ENCODE measurements at regions not wholly inside any gene's neighbourhood (a gene's known extent, or its start where the extent isn't known, plus 50 kb on each side); places are given as distances from the start of the nearest gene placed in this dataset.

DNA sequence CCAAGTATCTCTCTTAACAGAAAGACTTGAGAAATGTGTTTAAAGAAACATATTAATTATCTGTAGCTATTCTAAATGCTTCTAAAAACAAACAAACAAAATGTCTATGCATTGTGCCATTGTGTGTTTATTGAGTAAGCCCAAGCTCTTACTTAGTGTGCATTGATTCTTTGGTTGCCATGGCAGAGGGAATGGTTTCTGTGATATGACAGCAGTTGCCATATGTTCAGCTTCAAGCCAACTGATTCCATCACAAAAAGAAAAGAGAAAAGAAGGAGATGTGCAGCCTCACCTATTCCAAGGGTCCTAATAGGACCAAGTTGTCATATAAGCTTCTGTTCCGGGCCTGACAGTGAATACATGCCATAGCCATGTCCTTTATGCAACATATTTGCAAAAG, 457.5 kb downstream of the TOX3 start:
- no peaks in the 10 kb centered on the region for H3K9me1 ChIP-seq (ENCODE audit: insufficient read depth, low read length)
- DNase-seq (no peak), ATAC-seq (ENCODE audit: low read depth) (no peak)
- H3K4me3 ChIP-seq (ENCODE audit: insufficient read depth, low read depth, low read length): no peak overlapping the region
- H4K20me1 ChIP-seq (ENCODE audit: insufficient read depth, low read length): no peaks in the 10 kb centered on the region
- H3K79me1 ChIP-seq (ENCODE audit: low read depth in 1 of 2, low read length in 2 of 2): no peaks in the 10 kb centered on the region
- no peak overlapping the region for H4K8ac ChIP-seq (ENCODE audit: low read depth in 2 of 2, low read length in 2 of 2)
- no CpG with 5 or more reads among the region's 1 CpG for WGBS, 2 experiments (ENCODE audit: extremely low coverage in 2 of 2, insufficient read length in 1 of 2)
- ChIA-PET POLR2A (ENCODE audit: unreplicated experiment) (no interaction called here), CTCF (no interaction called here)
- H2BK20ac ChIP-seq (ENCODE audit: low read depth, low read length): no peak overlapping the region
- no peak overlapping the region for H3K9ac ChIP-seq (ENCODE audit: low read depth, low read length)
- no peak overlapping the region for H3K56ac ChIP-seq (ENCODE audit: extremely low read depth, insufficient read depth, low read length)
- H4K5ac ChIP-seq (ENCODE audit: low read depth, low read length): no peak overlapping the region
- in situ Hi-C loops (cut with MboI; ENCODE audit: low sequenced_read_pairs): loop anchor here (25.0 kb wide), 1 partner anchor 98 kb away; no protein-coding TSS in a partner anchor
- H2BK5ac ChIP-seq (ENCODE audit: low read depth, low read length, poor library complexity, severe bottlenecking): no peak overlapping the region
- no peaks in the 10 kb centered on the region for H3K27me3 ChIP-seq (ENCODE audit: control insufficient read depth, insufficient read depth, low read length)
- H3K14ac ChIP-seq (replicated peaks; ENCODE audit: low read depth, low read length): no peak overlapping the region
- H2AK5ac ChIP-seq (ENCODE audit: low read depth, low read length): no peak overlapping the region
- H3K36me3 ChIP-seq (ENCODE audit: control insufficient read depth, insufficient read depth, low read length): no peaks in the 10 kb centered on the region
- H3K27ac ChIP-seq (ENCODE audit: insufficient read depth, low read length): no peak overlapping the region
- no peak overlapping the region for H4K91ac ChIP-seq (ENCODE audit: insufficient read depth, low read depth, low read length)
- H2AFZ ChIP-seq (replicated peaks; ENCODE audit: low read length, poor library complexity): no peak overlapping the region
- no peak overlapping the region for H2BK15ac ChIP-seq (ENCODE audit: low read depth, low read length)
- BruUV-seq (replicated peaks): no TSS peak
- TF ChIP-seq BHLHE40 (IDR thresholded peaks at IDR 0.05; ENCODE audit: low read depth, low read length): no peak
- TF ChIP-seq MAFK (IDR thresholded peaks at IDR 0.05; ENCODE audit: low read depth, low read length): no peak
- TF ChIP-seq, protein P1, sequence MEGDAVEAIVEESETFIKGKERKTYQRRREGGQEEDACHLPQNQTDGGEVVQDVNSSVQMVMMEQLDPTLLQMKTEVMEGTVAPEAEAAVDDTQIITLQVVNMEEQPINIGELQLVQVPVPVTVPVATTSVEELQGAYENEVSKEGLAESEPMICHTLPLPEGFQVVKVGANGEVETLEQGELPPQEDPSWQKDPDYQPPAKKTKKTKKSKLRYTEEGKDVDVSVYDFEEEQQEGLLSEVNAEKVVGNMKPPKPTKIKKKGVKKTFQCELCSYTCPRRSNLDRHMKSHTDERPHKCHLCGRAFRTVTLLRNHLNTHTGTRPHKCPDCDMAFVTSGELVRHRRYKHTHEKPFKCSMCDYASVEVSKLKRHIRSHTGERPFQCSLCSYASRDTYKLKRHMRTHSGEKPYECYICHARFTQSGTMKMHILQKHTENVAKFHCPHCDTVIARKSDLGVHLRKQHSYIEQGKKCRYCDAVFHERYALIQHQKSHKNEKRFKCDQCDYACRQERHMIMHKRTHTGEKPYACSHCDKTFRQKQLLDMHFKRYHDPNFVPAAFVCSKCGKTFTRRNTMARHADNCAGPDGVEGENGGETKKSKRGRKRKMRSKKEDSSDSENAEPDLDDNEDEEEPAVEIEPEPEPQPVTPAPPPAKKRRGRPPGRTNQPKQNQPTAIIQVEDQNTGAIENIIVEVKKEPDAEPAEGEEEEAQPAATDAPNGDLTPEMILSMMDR (conservative IDR thresholded peaks at IDR 0.05; ENCODE audit: low read depth, low read length): no peak
- no peak for TF ChIP-seq MXI1 (IDR thresholded peaks at IDR 0.05; ENCODE audit: borderline replicate concordance, low read depth, low read length)
- TF ChIP-seq RCOR1 (IDR thresholded peaks at IDR 0.05; ENCODE audit: insufficient replicate concordance, low read length): no peak
- H3K18ac ChIP-seq (ENCODE audit: low read depth, low read length): no peak overlapping the region
- H3K4me2 ChIP-seq (ENCODE audit: low read depth, low read length): no peak overlapping the region
- intact Hi-C loops (cut with micrococcal nuclease): no loop called here
- H3K9me3 ChIP-seq (ENCODE audit: control insufficient read depth, insufficient read depth, low read length): no peaks in the 10 kb centered on the region
- dilution Hi-C loops (cut with HindIII; ENCODE audit: low sequenced_read_pairs, unreplicated experiment): no loop called here
- H3K23ac ChIP-seq (ENCODE audit: low read depth, low read length): no peak overlapping the region
- H3K4me1 ChIP-seq (ENCODE audit: control insufficient read depth, insufficient read depth, low read length): no peaks in the 10 kb centered on the region
- no peak overlapping the region for H2AK9ac ChIP-seq (replicated peaks; ENCODE audit: low read depth, low read length, poor library complexity)
- no peak overlapping the region for H3K4ac ChIP-seq (ENCODE audit: low read depth, low read length)
- no peak overlapping the region for H2BK120ac ChIP-seq (ENCODE audit: low read depth, low read length)

All from IMR-90 (cell line).